ENCODE measurements at regions not wholly inside any gene's neighbourhood (a gene's known extent, or its start where the extent isn't known, plus 50 kb on each side); places are given as distances from the start of the nearest gene placed in this dataset.

DNA sequence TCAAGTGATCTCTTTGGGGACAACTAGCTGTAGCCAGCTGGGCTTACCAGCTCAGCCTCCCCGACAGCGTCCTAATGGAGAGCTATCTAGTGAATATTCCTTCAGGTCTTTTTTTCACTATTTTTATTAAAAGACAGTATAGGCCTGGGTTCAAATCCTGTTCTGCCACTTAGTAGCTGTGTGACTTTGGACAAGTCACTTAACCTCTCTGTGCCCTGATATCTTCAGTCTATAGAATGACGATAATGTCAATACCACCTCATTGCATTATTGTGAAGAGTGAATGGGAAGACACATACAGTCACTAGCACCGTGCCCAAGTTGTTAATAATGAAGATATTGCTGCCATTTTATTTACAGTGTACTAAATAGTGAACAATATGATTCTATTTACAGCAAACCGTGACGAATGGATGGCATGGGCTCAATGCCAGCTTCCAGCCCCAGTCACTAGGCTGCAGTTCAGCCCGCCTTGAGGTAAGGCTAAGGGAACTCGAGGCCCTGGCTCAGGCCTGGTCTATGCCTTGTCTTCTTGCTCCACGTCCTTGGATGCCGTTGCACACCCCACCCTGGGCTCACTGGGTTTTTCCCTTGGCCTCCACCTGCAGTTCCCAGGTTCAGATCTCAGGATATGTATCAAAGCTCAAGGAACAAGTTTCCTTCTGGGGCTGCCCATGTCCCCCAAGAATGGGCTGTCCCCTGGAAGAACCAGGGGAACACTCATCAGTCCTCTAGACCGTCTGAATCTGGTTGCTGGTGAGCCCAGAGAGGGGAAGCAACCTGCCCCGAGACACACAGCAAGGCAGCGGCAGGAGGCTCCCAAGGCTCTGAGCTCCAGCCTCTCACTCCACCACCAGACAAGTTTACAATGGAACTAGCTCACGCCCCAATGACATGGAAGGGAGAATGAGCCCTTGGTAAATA is 95.4 kb upstream of the TNRC6C start:
- H3K36me3 Mint-ChIP-seq (ENCODE audit: low read depth) = no peaks in the 10 kb centered on the region
- intact Hi-C loops (cut with micrococcal nuclease) = no loop called here
- H3K27me3 Mint-ChIP-seq (ENCODE audit: low read depth) = peaks cover 14% of the 10 kb centered on the region
- H3K4me1 Mint-ChIP-seq (ENCODE audit: low read depth) = peaks cover 4% of the 10 kb centered on the region
- no peak overlapping the region for H3K27ac Mint-ChIP-seq
- H3K4me3 Mint-ChIP-seq (ENCODE audit: low read depth) = no peak overlapping the region
- H3K9me3 Mint-ChIP-seq = no peaks in the 10 kb centered on the region
- no peak for DNase-seq (ENCODE audit: low spot score)

DNA sequence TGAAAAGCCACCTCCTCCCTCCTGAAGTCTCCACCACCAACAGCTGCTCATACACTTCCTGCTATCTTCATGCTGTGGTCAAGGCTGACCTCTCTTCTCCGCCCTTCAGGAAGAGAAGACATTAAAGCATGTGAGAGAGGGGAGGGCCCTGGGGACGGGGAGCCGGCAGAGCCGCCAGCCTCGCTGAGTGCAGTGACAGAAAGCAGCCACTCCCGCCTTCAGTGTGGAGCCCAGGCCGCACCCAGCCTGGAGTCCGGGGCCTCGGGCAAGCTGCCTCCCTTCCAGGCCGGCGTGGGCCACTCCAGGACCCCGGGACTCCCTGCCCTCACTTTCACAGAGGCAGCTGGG is 94.7 kb upstream of the TNRC6C start:
- H3K4me1 Mint-ChIP-seq (ENCODE audit: low read depth) = peaks cover 4% of the 10 kb centered on the region
- peaks cover 12% of the 10 kb centered on the region for H3K27me3 Mint-ChIP-seq (ENCODE audit: low read depth)
- DNase-seq (ENCODE audit: low spot score) = no peak
- intact Hi-C loops (cut with micrococcal nuclease) = no loop called here
- no peak overlapping the region for H3K27ac Mint-ChIP-seq
- no peak overlapping the region for H3K4me3 Mint-ChIP-seq (ENCODE audit: low read depth)
- H3K36me3 Mint-ChIP-seq (ENCODE audit: low read depth) = no peaks in the 10 kb centered on the region
- no peaks in the 10 kb centered on the region for H3K9me3 Mint-ChIP-seq

DNA sequence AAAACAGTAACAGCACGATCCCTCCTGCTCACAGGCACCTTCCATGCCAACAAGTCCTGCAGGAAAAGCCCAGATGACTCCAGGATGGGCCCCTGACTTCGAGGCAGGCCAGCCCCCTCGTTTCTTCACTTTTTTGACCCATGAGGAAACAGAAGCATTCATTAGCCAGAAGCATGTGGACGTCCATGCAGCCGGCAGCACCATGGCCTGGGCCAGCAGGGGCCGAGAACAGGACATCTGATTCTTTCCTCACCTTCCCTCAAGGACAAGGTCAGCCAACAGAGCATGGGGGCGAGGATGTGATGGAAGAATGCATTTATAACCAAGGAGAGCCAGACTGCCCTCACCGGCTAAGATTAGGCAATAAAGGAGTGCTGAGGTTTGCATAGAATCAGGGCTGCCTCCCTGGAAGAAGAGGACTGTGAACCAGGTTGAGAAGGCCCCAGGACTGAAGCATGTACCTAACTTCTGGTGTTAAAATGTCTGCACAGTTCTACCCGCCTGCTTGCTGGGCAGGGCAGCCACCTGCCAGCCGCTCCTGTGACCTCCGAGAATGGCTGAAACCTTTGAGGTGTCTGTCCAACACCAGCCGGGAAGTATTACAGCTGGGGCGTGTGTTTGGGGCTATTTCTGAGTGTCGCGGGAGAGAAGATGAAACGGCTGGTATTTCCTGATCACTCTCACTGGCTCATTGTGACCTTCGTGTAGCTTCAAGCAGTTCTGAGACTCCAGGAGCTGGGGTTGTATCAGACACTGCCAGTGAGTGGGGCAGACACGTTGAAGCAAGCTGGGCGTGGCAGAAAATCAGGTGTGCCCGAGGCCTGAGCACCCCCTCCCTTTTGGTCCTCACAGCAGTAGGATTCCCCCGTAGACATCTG is 94.0 kb upstream of the TNRC6C start:
- Mint-ChIP-seq H3K27ac (no peak overlapping the region), H3K36me3 (ENCODE audit: low read depth) (no peaks in the 10 kb centered on the region), H3K4me1 (ENCODE audit: low read depth) (peaks cover 7% of the 10 kb centered on the region), H3K4me3 (ENCODE audit: low read depth) (no peak overlapping the region), H3K9me3 (no peaks in the 10 kb centered on the region), H3K27me3 (ENCODE audit: low read depth) (peaks cover 12% of the 10 kb centered on the region)
- intact Hi-C loops (cut with micrococcal nuclease) = no loop called here
- DNase-seq (ENCODE audit: low spot score) = no peak

DNA sequence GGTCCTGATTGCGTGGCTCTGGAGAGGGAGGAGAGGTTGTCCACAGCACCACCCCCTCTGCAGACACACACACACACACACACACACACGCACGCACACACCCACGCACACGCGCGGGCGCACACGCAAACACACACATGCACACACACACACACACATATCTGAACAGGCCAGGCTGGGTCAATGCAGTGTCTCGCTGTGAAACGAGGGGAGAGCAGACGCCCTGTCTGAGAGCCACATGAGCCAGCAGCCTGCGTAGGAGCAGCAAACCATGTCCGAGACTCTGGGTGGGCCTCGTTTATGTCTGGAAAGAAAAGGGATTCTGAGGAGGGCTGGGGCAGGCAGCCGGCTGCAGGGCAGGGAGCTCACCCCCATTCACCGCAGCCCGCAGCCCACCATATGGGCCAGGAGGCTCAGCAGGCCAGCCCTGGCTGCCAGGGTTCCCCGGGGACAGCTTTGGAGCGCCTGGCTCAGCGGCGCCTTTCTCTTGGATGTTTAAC is 93.3 kb upstream of the TNRC6C start:
- H3K9me3 Mint-ChIP-seq = no peaks in the 10 kb centered on the region
- peaks cover 13% of the 10 kb centered on the region for H3K4me1 Mint-ChIP-seq (ENCODE audit: low read depth)
- intact Hi-C loops (cut with micrococcal nuclease) = no loop called here

DNA sequence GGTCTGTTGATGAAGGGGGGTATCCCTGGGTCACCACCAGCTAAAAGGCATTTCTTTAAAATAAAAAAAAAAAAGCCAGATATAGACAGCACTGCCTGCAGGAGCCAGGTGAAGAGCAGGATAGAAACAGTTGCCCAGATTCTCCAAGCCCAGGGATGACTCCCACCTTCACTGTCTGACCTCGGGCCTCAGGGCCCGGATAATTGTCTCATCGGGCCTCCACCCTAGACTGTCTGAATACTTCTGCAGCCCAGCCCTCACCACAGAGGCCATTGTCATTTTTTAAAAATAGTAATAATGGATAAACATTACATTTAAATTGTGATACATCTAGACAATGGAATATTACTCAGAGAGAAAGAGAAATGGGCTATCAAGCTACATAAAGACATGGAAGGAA is 92.8 kb upstream of the TNRC6C start:
- Mint-ChIP-seq H3K27ac (no peak overlapping the region), H3K9me3 (no peaks in the 10 kb centered on the region)
- intact Hi-C loops (cut with micrococcal nuclease) = no loop called here

More for the DNA sequence above, 93.3 kb upstream of the TNRC6C start:
- no peak overlapping the region for H3K4me3 Mint-ChIP-seq (ENCODE audit: low read depth)
- H3K27me3 Mint-ChIP-seq (ENCODE audit: low read depth) = peaks cover 12% of the 10 kb centered on the region
- no peak for DNase-seq (ENCODE audit: low spot score)
- no peaks in the 10 kb centered on the region for H3K36me3 Mint-ChIP-seq (ENCODE audit: low read depth)
- no peak overlapping the region for H3K27ac Mint-ChIP-seq

DNA sequence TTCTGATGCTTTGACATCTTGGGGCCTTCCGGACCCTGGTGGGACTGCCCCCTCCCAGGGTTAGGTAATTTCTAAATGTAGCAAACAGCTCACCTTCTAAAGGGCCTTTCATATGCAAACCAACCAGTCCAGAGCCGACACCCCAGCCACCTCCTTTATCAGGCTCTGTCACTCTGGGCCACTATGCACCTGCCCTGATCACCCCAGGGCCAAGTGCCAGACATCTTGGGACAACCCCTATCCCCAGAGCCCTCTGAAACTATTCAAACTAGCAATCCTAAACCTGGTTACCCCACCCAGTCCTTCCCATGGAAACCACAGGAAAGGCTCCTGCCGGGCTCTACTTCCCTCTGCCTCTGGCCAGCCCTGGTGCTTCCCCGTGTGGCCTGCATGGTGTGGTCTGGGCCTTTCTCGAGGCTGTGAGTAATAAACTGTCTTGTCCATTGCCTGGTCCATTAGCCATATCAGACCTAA is 91.2 kb upstream of the TNRC6C start:
- Mint-ChIP-seq H3K27ac (no peak overlapping the region), H3K4me1 (ENCODE audit: low read depth) (peaks cover 24% of the 10 kb centered on the region), H3K4me3 (ENCODE audit: low read depth) (no peak overlapping the region), H3K36me3 (ENCODE audit: low read depth) (no peaks in the 10 kb centered on the region), H3K9me3 (no peaks in the 10 kb centered on the region), H3K27me3 (ENCODE audit: low read depth) (peaks cover 3% of the 10 kb centered on the region)
- DNase-seq (ENCODE audit: low spot score) = no peak
- intact Hi-C loops (cut with micrococcal nuclease) = no loop called here

More for the DNA sequence above, 92.8 kb upstream of the TNRC6C start:
- no peak overlapping the region for H3K4me3 Mint-ChIP-seq (ENCODE audit: low read depth)
- H3K27me3 Mint-ChIP-seq (ENCODE audit: low read depth) = peaks cover 9% of the 10 kb centered on the region
- no peaks in the 10 kb centered on the region for H3K36me3 Mint-ChIP-seq (ENCODE audit: low read depth)
- H3K4me1 Mint-ChIP-seq (ENCODE audit: low read depth) = peaks cover 13% of the 10 kb centered on the region
- no peak for DNase-seq (ENCODE audit: low spot score)

DNA sequence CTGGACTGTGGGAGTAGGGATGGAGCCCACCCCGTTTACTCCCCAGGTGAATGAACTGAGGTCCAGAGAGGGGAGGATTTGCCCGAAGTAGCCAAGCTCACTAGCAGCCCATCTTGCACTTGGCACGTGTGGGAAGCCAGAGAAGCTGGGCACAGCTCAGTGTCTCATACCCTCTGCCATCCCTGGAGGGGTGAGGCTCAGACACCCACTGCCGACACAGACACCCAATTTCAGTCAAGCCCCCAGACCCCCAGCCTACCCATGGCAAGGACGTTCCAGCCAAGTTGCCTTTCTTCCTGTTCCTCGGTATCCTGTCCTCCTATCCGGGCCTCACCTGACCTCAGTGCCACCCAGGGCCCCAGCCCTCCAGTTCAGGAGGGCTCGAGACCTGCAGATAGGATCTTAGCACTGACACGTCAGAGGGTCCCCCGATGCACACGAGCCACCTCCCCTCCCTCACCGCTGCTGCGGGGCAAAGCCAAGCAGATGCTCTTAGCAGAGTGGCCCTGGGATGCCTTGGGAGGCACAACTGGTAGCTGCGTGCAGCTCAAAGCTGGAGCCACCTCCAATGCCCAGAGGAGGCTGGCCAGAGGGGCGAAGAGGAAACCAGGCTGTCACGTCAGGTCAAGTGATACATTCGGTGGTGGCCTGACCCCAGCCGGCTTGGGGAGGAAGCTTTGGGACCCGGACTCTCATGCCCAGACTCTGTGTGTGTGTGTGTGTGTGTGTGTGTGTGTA is 90.4 kb upstream of the TNRC6C start:
- Mint-ChIP-seq H3K27me3 (ENCODE audit: low read depth) (peaks cover 1% of the 10 kb centered on the region), H3K36me3 (ENCODE audit: low read depth) (no peaks in the 10 kb centered on the region), H3K27ac (no peak overlapping the region), H3K4me1 (ENCODE audit: low read depth) (peaks cover 32% of the 10 kb centered on the region), H3K9me3 (no peaks in the 10 kb centered on the region), H3K4me3 (ENCODE audit: low read depth) (no peak overlapping the region)
- no peak for DNase-seq (ENCODE audit: low spot score)
- intact Hi-C loops (cut with micrococcal nuclease) = no loop called here

DNA sequence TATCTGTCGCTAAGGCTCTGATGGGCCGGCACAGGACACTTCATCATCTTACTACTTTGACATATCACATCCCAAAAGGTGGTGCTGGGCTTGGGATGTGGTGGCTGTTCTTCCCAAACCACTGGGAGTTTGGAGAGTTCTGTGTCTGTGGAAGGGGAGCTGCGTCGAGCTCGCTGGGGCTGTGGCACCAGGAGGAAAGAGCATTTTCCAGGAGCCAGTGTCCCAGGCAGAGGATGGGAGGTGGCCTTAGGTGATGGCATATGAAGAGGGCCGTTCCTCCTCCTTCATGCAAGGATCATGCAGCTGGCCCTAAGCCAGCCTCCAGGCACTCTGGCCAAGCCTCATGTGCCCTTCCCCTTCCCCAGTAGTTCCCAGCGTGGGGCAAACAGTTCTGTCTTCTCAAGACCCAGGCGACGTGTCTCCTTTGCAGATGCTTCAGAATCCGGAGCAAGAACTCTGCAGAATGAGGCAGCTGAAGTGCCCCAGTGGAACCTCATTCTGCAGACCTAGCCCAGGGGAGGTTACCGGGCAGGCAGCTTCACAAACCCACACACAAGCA is 89.4 kb upstream of the TNRC6C start:
- Mint-ChIP-seq H3K27me3 (ENCODE audit: low read depth) (no peaks in the 10 kb centered on the region), H3K4me1 (ENCODE audit: low read depth) (peaks cover 37% of the 10 kb centered on the region), H3K27ac (no peak overlapping the region), H3K4me3 (ENCODE audit: low read depth) (no peak overlapping the region), H3K9me3 (no peaks in the 10 kb centered on the region), H3K36me3 (ENCODE audit: low read depth) (no peaks in the 10 kb centered on the region)
- DNase-seq (ENCODE audit: low spot score) = no peak
- intact Hi-C loops (cut with micrococcal nuclease) = no loop called here

DNA sequence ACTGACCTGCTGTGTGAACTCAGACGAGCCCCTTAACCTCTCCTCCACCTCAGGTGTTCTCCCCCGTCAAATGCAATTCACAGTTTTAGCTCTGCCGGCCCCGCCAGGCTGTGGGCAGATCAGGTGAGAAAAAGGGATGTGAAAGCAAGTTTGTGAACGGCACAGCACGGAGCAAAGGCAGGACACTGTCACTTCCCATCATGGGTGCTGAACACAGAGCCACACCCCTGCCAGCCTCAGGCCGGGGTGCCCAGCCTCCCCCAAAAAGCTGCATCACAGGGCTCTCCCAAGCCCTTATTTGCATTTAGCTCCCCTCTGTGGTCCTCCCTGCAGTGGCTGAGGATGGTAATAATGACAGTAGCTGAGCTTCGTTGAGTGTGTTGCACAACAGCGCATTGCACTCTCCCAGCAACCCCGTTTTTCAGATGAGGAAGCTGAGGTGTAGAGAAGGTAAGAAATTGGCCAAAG is 88.8 kb upstream of the TNRC6C start:
- no peak overlapping the region for H3K27ac Mint-ChIP-seq
- H3K27me3 Mint-ChIP-seq (ENCODE audit: low read depth) = no peaks in the 10 kb centered on the region
- no peak overlapping the region for H3K4me3 Mint-ChIP-seq (ENCODE audit: low read depth)
- H3K4me1 Mint-ChIP-seq (ENCODE audit: low read depth) = peaks cover 37% of the 10 kb centered on the region
- peaks cover 3% of the 10 kb centered on the region for H3K9me3 Mint-ChIP-seq
- H3K36me3 Mint-ChIP-seq (ENCODE audit: low read depth) = no peaks in the 10 kb centered on the region
- intact Hi-C loops (cut with micrococcal nuclease) = no loop called here
- DNase-seq (ENCODE audit: low spot score) = no peak

DNA sequence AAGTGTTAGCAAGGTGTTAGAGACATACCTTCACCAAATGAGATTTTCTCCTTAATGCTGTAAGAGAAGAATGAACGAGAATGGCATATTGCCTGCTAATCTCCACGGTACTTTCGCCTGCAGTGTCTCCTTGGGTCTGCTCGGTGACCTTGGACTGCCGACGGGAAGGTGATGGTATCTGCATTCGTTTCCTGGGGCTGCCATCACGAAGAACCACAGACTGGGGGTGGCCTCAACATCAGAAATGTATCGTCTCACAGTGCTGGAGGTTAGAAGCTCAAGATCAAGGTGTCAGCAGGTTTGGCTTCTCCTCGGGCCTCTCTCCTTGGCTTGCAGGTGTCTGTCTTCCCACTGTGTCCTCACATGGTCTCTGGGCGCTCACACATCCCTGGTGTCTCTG is 86.3 kb upstream of the TNRC6C start:
- H3K4me3 Mint-ChIP-seq (ENCODE audit: low read depth) = no peak overlapping the region
- peaks cover 16% of the 10 kb centered on the region for H3K9me3 Mint-ChIP-seq
- H3K27ac Mint-ChIP-seq = peak overlapping the region; percentile 54
- peaks cover 2% of the 10 kb centered on the region for H3K27me3 Mint-ChIP-seq (ENCODE audit: low read depth)
- peaks cover 37% of the 10 kb centered on the region for H3K4me1 Mint-ChIP-seq (ENCODE audit: low read depth)
- H3K36me3 Mint-ChIP-seq (ENCODE audit: low read depth) = peaks cover 15% of the 10 kb centered on the region
- DNase-seq (ENCODE audit: low spot score) = no peak
- intact Hi-C loops (cut with micrococcal nuclease) = no loop called here

DNA sequence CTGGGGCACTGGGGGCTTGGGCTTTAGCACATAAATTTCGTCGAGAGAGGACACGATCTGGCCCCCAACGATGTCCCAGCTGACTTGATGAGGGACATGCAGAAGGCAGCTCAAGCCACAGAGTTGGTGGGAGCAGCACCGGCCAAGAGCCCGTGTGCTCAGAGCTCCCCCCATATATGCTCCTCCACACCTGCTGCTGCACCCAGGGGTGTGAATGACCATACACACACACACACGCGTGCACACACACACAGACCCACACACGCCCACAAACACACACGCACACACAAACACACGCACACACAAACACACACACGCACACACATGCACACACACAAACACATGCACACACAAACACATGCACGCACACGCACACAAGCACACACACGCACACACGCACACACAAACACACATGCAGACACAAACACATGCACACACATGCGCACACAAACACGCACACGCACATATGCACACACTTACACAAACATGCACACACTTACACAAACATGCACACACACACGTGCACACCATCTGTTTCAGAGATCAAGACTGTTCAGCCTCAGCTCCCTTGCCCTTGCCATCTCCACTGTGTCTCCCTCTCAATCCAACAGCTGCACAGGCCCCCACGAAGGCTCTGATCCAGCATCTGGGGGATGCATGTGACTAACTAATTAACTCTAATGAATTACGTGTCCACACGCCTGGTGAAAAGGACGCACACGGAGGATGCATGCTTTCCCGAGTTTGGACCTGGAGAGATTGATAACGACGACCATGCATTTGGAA is 85.6 kb upstream of the TNRC6C start:
- H3K9me3 Mint-ChIP-seq = peaks cover 16% of the 10 kb centered on the region
- H3K4me3 Mint-ChIP-seq (ENCODE audit: low read depth) = no peak overlapping the region
- H3K27me3 Mint-ChIP-seq (ENCODE audit: low read depth) = peaks cover 2% of the 10 kb centered on the region
- H3K36me3 Mint-ChIP-seq (ENCODE audit: low read depth) = peaks cover 15% of the 10 kb centered on the region
- intact Hi-C loops (cut with micrococcal nuclease) = no loop called here
- H3K27ac Mint-ChIP-seq = no peak overlapping the region
- no peak for DNase-seq (ENCODE audit: low spot score)
- H3K4me1 Mint-ChIP-seq (ENCODE audit: low read depth) = peaks cover 37% of the 10 kb centered on the region

Data from activated T-helper 2 cell treated with anti-CD3 and anti-CD28 coated beads, Interferon-gamma antibody, Interleukin-2, Interleukin-4, amounts not matched to agents 10 μg/mL and 5 μg/mL and 100 μg/mL, durations not matched to agents 14 hours and 24 hours and 36 hours (primary cell).